Activated naive CD8-positive, alpha-beta T cell treated with anti-CD3 and anti-CD28 coated beads, Interleukin-2, amount 10 ng/mL, durations not matched to agents 7 days and 5 days (primary cell): ENCODE measurements at regions not wholly inside any gene's neighbourhood (a gene's known extent, or its start where the extent isn't known, plus 50 kb on each side); places are given as distances from the start of the nearest gene placed in this dataset.
"Not testable (repeated sequence)": the region's sequence is repeated elsewhere in the genome, so short reads cannot be mapped to it uniquely, and the experiment has no call there.

ENCODE experiments used
- ATAC-seq: fragments of 150-1000 bp; cut with Tn5 transposase; one replicate; pipeline ENCODE4 v1.10.0; 2021; ENCODE audit warnings: low read depth, moderate library complexity
- POLR2A ChIA-PET: fragments of 350-600 bp; sonication (Branson Sonifier 250); formaldehyde crosslinking; loops from one replicate; lab custom pipeline; 2021; ENCODE audit warnings: antibody characterized with exemption; lab: Charles Lee
- DNase-seq: peaks from one replicate; pipeline ENCODE4 v3.0.0; 2021
- H3K27ac Mint-ChIP-seq: one replicate; pipeline ENCODE4 v1.8.0; 2022; ENCODE audit warnings: mild to moderate bottlenecking, mixed read lengths
- H3K27me3 Mint-ChIP-seq: one replicate; pipeline ENCODE4 v1.8.0; 2022; ENCODE audit warnings: mild to moderate bottlenecking, moderate library complexity, mixed read lengths
- H3K36me3 Mint-ChIP-seq: one replicate; pipeline ENCODE4 v1.8.0; 2021; ENCODE audit warnings: mild to moderate bottlenecking, mixed read lengths
- H3K4me1 Mint-ChIP-seq: one replicate; pipeline ENCODE4 v1.8.0; 2021; ENCODE audit warnings: mixed read lengths
- H3K4me3 Mint-ChIP-seq: one replicate; pipeline ENCODE4 v1.8.0; 2022; ENCODE audit warnings: mild to moderate bottlenecking, moderate library complexity, mixed read lengths
- H3K9me3 Mint-ChIP-seq: one replicate; pipeline ENCODE4 v1.8.0; 2021; ENCODE audit warnings: mixed read lengths

DNA sequence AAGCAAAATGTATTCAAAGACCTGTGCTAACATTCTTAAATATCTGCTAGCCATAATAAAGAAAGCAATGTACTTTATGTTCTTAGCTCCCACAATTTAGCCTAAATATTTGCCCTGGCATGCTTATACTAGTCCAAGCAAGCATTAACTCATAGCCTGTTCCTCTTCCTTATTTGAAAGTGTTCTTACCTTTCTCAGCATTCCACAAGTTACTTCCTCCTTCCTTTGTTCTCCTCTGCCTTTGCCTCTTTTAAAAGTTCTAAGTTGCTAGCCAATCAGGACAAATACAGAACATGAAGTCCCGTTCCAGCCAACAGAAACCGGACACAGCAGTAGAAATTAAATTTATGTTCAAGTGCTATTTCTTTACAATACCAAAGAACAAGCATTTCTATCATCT, 1154.6 kb upstream of the CELF4 start:
- H3K9me3 Mint-ChIP-seq, H3K27me3 Mint-ChIP-seq, H3K4me3 Mint-ChIP-seq, DNase-seq, H3K36me3 Mint-ChIP-seq, ATAC-seq, H3K4me1 Mint-ChIP-seq, H3K27ac Mint-ChIP-seq, POLR2A ChIA-PET: not testable (repeated sequence)

DNA sequence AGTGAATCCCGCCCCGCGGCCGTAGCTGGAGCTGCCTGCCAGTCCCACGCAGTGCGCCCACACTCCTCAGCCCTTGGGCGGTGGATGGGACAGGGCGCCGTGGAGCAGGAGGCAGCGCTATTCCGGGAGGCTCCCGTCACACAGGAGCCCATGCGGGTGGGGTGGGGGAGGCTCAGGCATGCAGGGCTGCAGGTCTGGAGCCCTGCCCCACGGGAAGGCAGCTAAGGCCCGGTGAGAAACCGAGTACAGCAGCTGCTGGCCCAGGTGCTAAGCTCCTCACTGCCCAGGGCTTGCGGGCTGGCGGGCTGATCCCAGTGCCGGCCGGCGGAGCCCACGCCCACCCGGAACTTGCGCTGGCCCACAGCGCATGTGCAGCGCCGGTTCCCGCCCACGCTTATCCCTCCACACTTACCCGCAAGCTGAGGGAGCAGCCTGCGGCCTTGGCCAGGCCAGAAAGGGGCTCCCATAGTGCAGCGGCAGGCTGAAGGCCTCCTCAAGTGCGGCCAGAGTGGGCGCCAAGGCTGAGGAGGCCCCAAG, 1152.8 kb upstream of the CELF4 start:
- DNase-seq (no peak), ATAC-seq (no peak)
- Mint-ChIP-seq H3K27me3 (no peaks in the 10 kb centered on the region), H3K36me3 (no peaks in the 10 kb centered on the region), H3K9me3 (peaks cover 7% of the 10 kb centered on the region), H3K27ac (no peak overlapping the region), H3K4me3 (no peak overlapping the region), H3K4me1 (no peaks in the 10 kb centered on the region)
- POLR2A ChIA-PET, result no interaction called here

DNA sequence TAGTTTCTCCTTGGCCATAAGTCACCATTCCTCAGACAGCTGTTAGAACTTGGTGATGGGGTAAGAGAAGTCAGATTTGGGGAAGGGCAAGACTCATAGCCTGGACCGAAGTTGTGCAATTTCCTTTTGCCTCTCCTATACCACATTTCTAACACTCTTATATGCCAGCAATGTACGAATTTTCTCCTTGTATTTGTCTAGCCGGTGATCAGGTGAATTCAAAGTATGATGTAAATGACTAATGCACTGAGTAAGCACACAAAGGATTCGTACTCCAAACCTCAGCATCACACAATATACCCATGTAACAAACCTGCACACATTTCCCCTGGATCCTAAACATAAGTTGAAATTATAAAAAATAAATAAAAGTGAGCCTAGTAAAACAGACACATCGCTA, 1143.5 kb upstream of the CELF4 start:
- no peaks in the 10 kb centered on the region for H3K36me3 Mint-ChIP-seq
- no peak for ATAC-seq
- H3K27me3 Mint-ChIP-seq, result no peaks in the 10 kb centered on the region
- POLR2A ChIA-PET, result no interaction called here
- H3K4me3 Mint-ChIP-seq, result no peak overlapping the region
- no peaks in the 10 kb centered on the region for H3K4me1 Mint-ChIP-seq
- no peak for DNase-seq
- H3K27ac Mint-ChIP-seq, result no peak overlapping the region
- H3K9me3 Mint-ChIP-seq, result peaks cover 1% of the 10 kb centered on the region

DNA sequence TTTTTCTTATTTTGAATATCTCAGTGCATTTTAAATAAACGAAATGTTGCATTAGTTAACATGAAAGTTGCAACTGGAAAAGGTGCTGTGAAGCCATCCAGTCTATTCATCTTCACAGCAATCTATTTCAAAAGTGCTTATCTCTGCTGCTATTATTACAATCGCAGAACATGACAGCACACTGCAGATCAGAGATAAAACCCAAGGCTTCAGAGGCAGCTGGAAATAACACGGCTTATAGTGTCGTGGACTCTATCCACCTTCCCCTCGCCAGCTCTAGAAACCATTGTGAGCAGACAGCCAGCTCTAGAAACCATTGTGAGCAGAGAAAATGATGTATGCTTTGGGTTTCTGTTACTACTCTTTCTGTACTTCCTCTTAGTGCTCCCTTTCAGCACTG, 1140.8 kb upstream of the CELF4 start:
- ATAC-seq (no peak), DNase-seq (no peak)
- Mint-ChIP-seq H3K4me1 (no peaks in the 10 kb centered on the region), H3K9me3 (peaks cover 3% of the 10 kb centered on the region), H3K27me3 (no peaks in the 10 kb centered on the region), H3K4me3 (no peak overlapping the region), H3K27ac (no peak overlapping the region), H3K36me3 (no peaks in the 10 kb centered on the region)
- POLR2A ChIA-PET, result no interaction called here

DNA sequence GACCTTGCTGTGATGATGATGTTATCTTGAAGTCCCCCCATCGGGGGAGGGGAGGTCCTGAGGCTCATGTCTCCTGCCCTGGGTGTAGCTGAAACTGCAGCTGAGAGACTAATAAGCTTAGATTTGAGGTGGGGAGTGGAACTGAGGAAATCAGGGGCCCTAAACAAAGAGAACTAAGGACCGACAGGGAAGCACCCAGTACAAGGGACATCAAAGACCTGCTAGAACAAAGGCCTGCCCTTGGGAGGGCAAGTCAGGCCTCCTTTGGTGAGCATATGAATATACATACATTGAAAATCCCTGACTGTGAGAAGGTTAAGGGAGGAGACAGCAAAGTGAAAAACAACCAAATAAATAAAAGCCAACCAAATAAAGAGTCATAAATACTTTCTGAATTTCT, 1132.5 kb upstream of the CELF4 start:
- POLR2A ChIA-PET, result no interaction called here
- Mint-ChIP-seq H3K9me3 (no peaks in the 10 kb centered on the region), H3K4me1 (no peaks in the 10 kb centered on the region), H3K27ac (no peak overlapping the region), H3K27me3 (no peaks in the 10 kb centered on the region), H3K4me3 (no peak overlapping the region), H3K36me3 (no peaks in the 10 kb centered on the region)
- no peak for ATAC-seq
- DNase-seq, result no peak

DNA sequence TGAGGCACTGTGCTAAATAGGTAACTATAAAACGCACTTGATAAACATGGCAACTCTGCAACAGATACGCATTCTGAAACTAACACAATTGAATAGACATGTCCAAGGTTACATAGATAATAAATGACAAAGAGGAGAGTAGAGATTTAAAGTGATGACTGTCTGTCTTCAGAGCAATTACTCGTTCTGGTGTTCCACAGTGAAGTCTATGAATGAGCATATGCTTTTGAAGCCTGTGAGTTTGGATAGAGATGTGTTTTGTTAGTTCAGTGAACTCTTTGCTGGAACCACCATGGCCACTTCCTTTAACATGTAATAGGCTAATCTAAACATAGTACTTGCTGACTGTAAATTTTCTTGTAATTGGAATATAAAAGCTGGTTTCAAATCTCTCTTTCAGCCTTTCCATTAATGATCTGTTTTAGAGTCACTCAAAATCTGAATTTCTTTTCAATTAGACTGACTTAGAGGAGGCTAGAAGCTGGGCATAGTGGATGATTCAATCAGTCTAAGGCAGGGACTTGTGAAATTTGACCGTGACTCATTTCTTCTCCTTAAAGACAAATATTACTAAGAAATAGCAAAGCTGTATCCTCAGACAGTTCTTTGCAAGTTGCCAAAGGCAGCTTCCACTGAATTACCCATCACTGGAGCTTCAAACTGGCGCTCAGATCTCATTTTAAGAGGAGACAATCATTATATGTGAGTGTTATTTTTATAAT, 1130.1 kb upstream of the CELF4 start:
- Mint-ChIP-seq H3K27ac (no peak overlapping the region), H3K36me3 (no peaks in the 10 kb centered on the region), H3K4me3 (no peak overlapping the region), H3K27me3 (no peaks in the 10 kb centered on the region), H3K9me3 (no peaks in the 10 kb centered on the region), H3K4me1 (no peaks in the 10 kb centered on the region)
- ATAC-seq, result no peak
- DNase-seq, result no peak
- POLR2A ChIA-PET, result no interaction called here

DNA sequence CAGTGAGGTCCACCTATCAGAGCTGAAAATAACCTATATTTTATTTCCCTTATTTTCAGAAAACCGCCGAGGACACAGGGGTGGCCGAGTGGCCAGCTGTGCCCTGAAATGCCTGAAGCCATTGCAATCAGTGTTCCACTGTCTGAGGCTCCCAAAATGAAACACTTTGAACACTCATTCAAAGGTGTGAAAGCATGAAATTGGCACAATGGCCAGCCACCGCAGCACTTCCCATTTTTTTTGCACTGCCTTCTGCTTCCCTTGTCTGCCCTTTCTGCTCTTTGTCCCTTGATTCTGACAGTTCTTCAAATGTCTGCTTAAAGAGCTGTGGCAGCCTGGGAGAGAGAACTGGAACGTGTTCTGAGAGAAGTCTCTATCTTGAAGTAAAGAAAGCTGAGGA, 1127.5 kb upstream of the CELF4 start:
- POLR2A ChIA-PET, result no interaction called here
- no peak overlapping the region for H3K27ac Mint-ChIP-seq
- no peaks in the 10 kb centered on the region for H3K4me1 Mint-ChIP-seq
- H3K4me3 Mint-ChIP-seq, result no peak overlapping the region
- ATAC-seq (no peak), DNase-seq (no peak)
- H3K36me3 Mint-ChIP-seq, result no peaks in the 10 kb centered on the region
- H3K9me3 Mint-ChIP-seq, result no peaks in the 10 kb centered on the region
- H3K27me3 Mint-ChIP-seq, result no peaks in the 10 kb centered on the region

DNA sequence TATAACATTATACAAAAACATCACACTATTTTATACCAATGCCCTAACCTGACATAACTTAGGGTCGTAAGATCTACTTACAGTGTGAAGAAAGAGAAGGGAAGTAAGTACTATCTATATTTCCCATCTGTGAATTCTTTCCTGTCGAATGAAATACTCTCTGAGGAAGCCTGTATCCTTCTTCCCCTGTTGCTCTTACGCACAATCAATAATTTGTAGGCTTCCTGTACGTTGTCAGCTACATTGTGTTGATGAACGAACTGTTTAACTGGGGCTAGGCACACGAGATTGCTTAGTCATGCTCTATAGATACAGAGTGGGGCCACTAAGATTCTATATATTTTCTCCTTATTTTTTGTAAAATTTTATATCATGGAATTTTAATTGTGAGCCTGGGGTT, 1125.0 kb upstream of the CELF4 start:
- Mint-ChIP-seq H3K27ac (no peak overlapping the region), H3K4me1 (no peaks in the 10 kb centered on the region)
- POLR2A ChIA-PET, result no interaction called here

DNA sequence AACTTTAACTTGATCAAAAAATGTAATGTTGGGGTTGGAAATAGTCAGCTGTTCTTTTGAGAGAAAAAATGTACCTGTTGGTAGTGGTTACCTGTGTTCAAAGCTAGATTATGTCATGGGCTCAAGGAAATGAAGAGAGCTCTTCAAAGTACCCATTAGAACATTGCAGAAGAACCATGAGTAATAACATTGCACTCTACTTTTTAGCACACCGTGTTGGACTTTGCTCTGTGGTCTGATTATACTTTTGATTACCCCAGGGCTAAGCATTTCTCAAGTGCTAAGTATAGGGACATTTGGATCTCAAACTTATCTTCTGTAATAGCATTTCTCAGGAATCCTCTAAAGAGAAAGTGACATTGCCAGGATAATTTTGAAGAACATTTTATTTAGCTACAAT, 1122.8 kb upstream of the CELF4 start:
- Mint-ChIP-seq H3K4me3 (no peak overlapping the region), H3K9me3 (peaks cover 1% of the 10 kb centered on the region), H3K36me3 (no peaks in the 10 kb centered on the region), H3K27ac (no peak overlapping the region), H3K27me3 (no peaks in the 10 kb centered on the region), H3K4me1 (no peaks in the 10 kb centered on the region)
- no peak for DNase-seq
- ATAC-seq, result no peak
- POLR2A ChIA-PET, result no interaction called here

More for the DNA sequence above, 1125.0 kb upstream of the CELF4 start:
- Mint-ChIP-seq H3K4me3 (no peak overlapping the region), H3K9me3 (no peaks in the 10 kb centered on the region), H3K36me3 (no peaks in the 10 kb centered on the region), H3K27me3 (no peaks in the 10 kb centered on the region)
- ATAC-seq (no peak), DNase-seq (no peak)

DNA sequence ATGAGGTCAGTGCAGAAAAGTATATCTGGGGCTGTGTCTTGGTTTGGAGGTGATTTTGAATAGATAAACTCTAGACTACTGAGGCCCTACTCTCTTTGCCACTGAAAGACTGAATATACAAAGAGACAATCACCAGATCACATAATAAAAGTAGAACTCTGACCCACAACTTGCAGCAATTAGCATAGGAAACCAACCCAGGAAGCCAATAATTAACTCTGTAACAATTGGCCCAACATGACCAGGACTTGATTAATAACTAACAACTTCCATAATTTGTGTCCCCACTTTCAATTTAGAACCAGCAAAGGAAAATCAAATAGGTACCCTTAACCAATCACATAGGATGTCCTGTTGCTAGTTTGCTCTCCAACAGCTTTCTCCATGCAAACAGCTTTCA, 1104.9 kb upstream of the CELF4 start:
- POLR2A ChIA-PET, result no interaction called here
- ATAC-seq, result no peak
- H3K4me3 Mint-ChIP-seq, result no peak overlapping the region
- H3K4me1 Mint-ChIP-seq, result no peaks in the 10 kb centered on the region
- H3K27me3 Mint-ChIP-seq, result no peaks in the 10 kb centered on the region
- no peak overlapping the region for H3K27ac Mint-ChIP-seq
- H3K36me3 Mint-ChIP-seq, result no peaks in the 10 kb centered on the region
- peaks cover 5% of the 10 kb centered on the region for H3K9me3 Mint-ChIP-seq
- DNase-seq, result no peak

DNA sequence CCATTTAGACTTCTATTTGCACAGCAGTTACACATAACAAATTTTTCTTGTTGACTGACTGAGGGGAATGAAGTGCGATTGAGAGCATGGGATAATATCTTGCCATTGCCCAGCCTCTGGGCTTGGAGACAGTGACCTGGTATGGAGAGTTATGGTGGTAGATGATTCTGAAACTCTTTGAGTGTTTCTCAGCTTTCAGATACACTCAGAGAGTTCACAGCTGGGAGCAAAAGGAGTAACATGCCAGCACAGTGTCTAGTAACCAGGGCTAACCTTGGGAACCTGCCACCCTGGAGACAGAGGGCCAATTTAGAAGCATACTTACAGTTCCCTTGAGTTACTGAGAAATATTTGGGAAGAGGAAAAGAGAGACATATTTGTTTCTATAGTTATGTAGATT, 1099.3 kb upstream of the CELF4 start:
- H3K27ac Mint-ChIP-seq, result no peak overlapping the region
- POLR2A ChIA-PET, result no interaction called here
- H3K27me3 Mint-ChIP-seq, result no peaks in the 10 kb centered on the region
- H3K36me3 Mint-ChIP-seq, result no peaks in the 10 kb centered on the region
- H3K4me3 Mint-ChIP-seq, result no peak overlapping the region
- DNase-seq (no peak), ATAC-seq (no peak)
- H3K4me1 Mint-ChIP-seq, result no peaks in the 10 kb centered on the region
- H3K9me3 Mint-ChIP-seq, result peaks cover 2% of the 10 kb centered on the region

DNA sequence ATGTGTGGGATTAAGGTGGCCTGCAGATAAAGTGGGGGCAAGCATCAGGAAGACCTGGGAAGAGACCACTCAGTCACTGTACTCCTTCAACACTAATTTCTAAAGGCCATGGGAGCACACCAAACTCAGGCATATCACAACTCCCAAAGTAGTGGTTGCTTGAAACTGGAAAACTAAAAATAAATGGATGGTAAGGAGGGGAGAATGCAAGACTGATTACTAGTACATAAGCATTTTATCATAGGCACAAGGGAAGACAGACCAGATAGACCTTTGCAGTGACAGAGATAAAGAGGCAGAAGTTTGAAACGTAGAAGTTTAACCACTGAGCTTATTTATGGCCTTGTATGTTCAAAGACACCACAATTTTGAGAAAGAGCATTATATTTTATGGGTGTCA, 1098.1 kb upstream of the CELF4 start:
- DNase-seq, result no peak
- ATAC-seq, result no peak
- H3K36me3 Mint-ChIP-seq, result no peaks in the 10 kb centered on the region
- no peak overlapping the region for H3K27ac Mint-ChIP-seq
- no peaks in the 10 kb centered on the region for H3K27me3 Mint-ChIP-seq
- no peak overlapping the region for H3K4me3 Mint-ChIP-seq
- POLR2A ChIA-PET, result no interaction called here
- no peaks in the 10 kb centered on the region for H3K9me3 Mint-ChIP-seq
- H3K4me1 Mint-ChIP-seq, result no peaks in the 10 kb centered on the region

DNA sequence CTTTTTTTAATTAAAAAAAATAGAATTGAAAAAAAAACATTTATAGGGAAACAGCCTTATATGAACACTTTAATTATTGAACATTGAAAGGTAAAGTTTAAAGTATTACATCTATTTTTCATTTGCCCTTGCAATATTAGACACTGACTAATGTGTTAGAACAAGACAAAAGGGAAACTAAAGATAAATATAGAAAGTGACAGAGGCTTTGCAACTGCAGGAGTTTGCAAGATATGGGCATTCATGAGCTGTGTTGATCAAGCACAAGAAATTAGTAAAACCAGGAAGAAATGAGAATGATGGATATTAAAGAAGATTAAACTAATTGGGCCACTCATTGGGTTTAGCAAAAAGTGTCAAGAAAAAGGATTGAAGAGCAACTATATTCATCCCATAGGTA, 1097.7 kb upstream of the CELF4 start:
- H3K36me3 Mint-ChIP-seq, result no peaks in the 10 kb centered on the region
- H3K9me3 Mint-ChIP-seq, result no peaks in the 10 kb centered on the region
- DNase-seq (no peak), ATAC-seq (no peak)
- POLR2A ChIA-PET, result no interaction called here
- H3K4me1 Mint-ChIP-seq, result no peaks in the 10 kb centered on the region
- H3K4me3 Mint-ChIP-seq, result no peak overlapping the region
- no peak overlapping the region for H3K27ac Mint-ChIP-seq
- H3K27me3 Mint-ChIP-seq, result no peaks in the 10 kb centered on the region

DNA sequence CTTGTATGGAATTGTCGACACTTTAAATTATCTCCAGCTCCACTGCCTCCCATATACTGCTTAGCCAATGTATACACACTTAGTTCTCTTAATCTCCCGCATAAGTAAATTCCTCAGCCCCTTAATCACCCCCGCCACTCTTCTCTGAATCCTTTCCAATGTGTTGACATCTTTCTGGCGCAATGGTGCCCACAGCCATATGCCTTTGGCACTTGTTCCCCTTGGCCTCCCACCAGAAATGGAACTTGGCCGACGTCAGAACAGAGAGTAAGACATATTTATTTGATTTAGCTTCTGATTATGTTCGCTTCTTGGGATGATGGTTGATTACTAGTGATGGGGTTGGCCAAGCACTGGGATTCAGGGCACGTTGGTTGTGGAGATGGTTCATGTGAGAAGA, 1089.3 kb upstream of the CELF4 start:
- H3K4me1 Mint-ChIP-seq, result no peaks in the 10 kb centered on the region
- DNase-seq, result no peak
- H3K9me3 Mint-ChIP-seq, result peaks cover 2% of the 10 kb centered on the region
- H3K4me3 Mint-ChIP-seq, result no peak overlapping the region
- no peak for ATAC-seq
- POLR2A ChIA-PET, result no interaction called here
- no peaks in the 10 kb centered on the region for H3K36me3 Mint-ChIP-seq
- no peak overlapping the region for H3K27ac Mint-ChIP-seq
- no peaks in the 10 kb centered on the region for H3K27me3 Mint-ChIP-seq
